ENCODE measurements at regions not wholly inside any gene's neighbourhood (a gene's known extent, or its start where the extent isn't known, plus 50 kb on each side); places are given as distances from the start of the nearest gene placed in this dataset.

DNA sequence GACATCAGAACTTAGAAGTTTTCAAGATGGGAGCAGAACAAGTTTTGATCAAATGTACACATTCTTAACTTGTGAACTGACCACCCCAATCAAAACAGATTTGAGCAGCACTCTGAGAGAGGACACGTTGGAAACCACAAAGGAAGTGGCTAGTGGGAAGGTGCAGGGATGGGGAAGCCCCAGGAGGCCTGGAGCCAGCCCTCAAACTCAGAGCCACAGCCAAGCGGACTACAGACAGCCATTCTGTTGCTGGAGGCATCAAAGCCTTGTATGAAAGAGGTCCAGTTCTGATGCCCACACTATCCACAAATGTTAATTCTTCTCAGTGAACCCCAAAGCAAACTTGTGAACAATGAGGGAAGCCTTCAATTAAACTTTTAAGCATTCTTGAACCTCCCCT lies 143.6 kb upstream of the RAB4A start:
- Histone ChIP-seq H3K9me2 (ENCODE audit: insufficient read depth, low read length) (no peaks in the 10 kb centered on the region), H3F3A (ENCODE audit: insufficient read depth, low read length, poor library complexity, severe bottlenecking) (no peaks in the 10 kb centered on the region), H3K36me3 (ENCODE audit: insufficient read depth, low read length) (no peaks in the 10 kb centered on the region), H2AFZ (ENCODE audit: low read depth, low read length) (no peak overlapping the region), H3K9ac (ENCODE audit: low read length) (no peak overlapping the region), H3K27ac (ENCODE audit: low read length) (no peak overlapping the region), H3K27me3 (ENCODE audit: insufficient read depth, low read depth, low read length) (no peaks in the 10 kb centered on the region), H3K79me2 (replicated peaks; ENCODE audit: insufficient read depth, low read length) (no peaks in the 10 kb centered on the region), H3K4me2 (ENCODE audit: low read length) (no peak overlapping the region), H3K9me3 (ENCODE audit: low read length) (no peaks in the 10 kb centered on the region), H4K20me1 (ENCODE audit: insufficient read depth) (no peaks in the 10 kb centered on the region), H3K4me3 (ENCODE audit: low read length) (no peak overlapping the region)
- TF ChIP-seq, protein P1, sequence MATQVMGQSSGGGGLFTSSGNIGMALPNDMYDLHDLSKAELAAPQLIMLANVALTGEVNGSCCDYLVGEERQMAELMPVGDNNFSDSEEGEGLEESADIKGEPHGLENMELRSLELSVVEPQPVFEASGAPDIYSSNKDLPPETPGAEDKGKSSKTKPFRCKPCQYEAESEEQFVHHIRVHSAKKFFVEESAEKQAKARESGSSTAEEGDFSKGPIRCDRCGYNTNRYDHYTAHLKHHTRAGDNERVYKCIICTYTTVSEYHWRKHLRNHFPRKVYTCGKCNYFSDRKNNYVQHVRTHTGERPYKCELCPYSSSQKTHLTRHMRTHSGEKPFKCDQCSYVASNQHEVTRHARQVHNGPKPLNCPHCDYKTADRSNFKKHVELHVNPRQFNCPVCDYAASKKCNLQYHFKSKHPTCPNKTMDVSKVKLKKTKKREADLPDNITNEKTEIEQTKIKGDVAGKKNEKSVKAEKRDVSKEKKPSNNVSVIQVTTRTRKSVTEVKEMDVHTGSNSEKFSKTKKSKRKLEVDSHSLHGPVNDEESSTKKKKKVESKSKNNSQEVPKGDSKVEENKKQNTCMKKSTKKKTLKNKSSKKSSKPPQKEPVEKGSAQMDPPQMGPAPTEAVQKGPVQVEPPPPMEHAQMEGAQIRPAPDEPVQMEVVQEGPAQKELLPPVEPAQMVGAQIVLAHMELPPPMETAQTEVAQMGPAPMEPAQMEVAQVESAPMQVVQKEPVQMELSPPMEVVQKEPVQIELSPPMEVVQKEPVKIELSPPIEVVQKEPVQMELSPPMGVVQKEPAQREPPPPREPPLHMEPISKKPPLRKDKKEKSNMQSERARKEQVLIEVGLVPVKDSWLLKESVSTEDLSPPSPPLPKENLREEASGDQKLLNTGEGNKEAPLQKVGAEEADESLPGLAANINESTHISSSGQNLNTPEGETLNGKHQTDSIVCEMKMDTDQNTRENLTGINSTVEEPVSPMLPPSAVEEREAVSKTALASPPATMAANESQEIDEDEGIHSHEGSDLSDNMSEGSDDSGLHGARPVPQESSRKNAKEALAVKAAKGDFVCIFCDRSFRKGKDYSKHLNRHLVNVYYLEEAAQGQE (IDR thresholded peaks at IDR 0.05; ENCODE audit: borderline replicate concordance), result no peak
- TF ChIP-seq EP300 (conservative IDR thresholded peaks at IDR 0.05; ENCODE audit: poor library complexity, severe bottlenecking), result no peak
- no peak for TF ChIP-seq POLR2AphosphoS5 (IDR thresholded peaks at IDR 0.05)
- no peak for TF ChIP-seq TAF1 (IDR thresholded peaks at IDR 0.05; ENCODE audit: low read depth)

DNA sequence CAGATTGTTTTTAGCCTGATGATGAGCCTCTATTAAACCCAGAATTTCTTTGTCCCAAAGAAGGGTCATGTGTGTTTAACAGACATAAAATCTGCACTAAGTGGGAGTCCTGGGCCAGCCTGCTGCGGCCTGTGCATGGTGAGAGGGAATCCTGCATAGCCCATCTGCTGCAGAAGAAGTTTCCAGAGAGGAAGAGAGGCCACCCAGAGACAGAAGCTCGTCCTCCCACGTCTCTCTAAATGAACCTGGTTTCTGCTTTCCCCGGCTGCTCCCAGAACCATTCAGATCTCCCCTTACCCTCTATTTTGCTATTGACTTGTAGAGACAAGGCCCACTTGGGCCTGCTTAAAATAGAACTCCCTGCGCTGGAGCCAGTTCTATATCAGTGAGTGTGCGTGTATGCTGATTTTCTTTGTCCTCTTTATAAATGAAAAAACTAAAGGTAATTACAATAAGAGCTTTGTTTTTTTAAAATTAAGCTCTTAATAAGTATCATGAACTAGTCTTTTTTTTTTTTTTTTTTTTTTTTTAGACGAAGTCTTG lies 142.8 kb upstream of the RAB4A start:
- H3K9me3 ChIP-seq (ENCODE audit: low read length), result no peaks in the 10 kb centered on the region
- no peaks in the 10 kb centered on the region for H3F3A ChIP-seq (ENCODE audit: insufficient read depth, low read length, poor library complexity, severe bottlenecking)
- no peak overlapping the region for H2AFZ ChIP-seq (ENCODE audit: low read depth, low read length)
- no peak overlapping the region for H3K27ac ChIP-seq (ENCODE audit: low read length)
- H3K4me2 ChIP-seq (ENCODE audit: low read length), result no peak overlapping the region
- TF ChIP-seq, protein P2, sequence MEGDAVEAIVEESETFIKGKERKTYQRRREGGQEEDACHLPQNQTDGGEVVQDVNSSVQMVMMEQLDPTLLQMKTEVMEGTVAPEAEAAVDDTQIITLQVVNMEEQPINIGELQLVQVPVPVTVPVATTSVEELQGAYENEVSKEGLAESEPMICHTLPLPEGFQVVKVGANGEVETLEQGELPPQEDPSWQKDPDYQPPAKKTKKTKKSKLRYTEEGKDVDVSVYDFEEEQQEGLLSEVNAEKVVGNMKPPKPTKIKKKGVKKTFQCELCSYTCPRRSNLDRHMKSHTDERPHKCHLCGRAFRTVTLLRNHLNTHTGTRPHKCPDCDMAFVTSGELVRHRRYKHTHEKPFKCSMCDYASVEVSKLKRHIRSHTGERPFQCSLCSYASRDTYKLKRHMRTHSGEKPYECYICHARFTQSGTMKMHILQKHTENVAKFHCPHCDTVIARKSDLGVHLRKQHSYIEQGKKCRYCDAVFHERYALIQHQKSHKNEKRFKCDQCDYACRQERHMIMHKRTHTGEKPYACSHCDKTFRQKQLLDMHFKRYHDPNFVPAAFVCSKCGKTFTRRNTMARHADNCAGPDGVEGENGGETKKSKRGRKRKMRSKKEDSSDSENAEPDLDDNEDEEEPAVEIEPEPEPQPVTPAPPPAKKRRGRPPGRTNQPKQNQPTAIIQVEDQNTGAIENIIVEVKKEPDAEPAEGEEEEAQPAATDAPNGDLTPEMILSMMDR (IDR thresholded peaks at IDR 0.05; ENCODE audit: poor library complexity, severe bottlenecking), result no peak
- TF ChIP-seq EP300 (conservative IDR thresholded peaks at IDR 0.05; ENCODE audit: poor library complexity, severe bottlenecking) (no peak), EZH2 (IDR thresholded peaks at IDR 0.05; ENCODE audit: borderline replicate concordance, insufficient read depth, low read length, poor library complexity, severe bottlenecking) (no peak), MXI1 (conservative IDR thresholded peaks at IDR 0.05; ENCODE audit: poor library complexity, severe bottlenecking) (no peak), SMC3 (conservative IDR thresholded peaks at IDR 0.05; ENCODE audit: poor library complexity) (no peak), POLR2AphosphoS5 (IDR thresholded peaks at IDR 0.05) (no peak), RAD21 (conservative IDR thresholded peaks at IDR 0.05) (no peak), TAF1 (IDR thresholded peaks at IDR 0.05; ENCODE audit: low read depth) (no peak)
- TF ChIP-seq, protein P1 (IDR thresholded peaks at IDR 0.05; ENCODE audit: borderline replicate concordance), result no peak
- H3K27me3 ChIP-seq (ENCODE audit: insufficient read depth, low read depth, low read length), result no peaks in the 10 kb centered on the region
- no peaks in the 10 kb centered on the region for H3K9me2 ChIP-seq (ENCODE audit: insufficient read depth, low read length)
- H3K9ac ChIP-seq (ENCODE audit: low read length), result no peak overlapping the region
- H4K20me1 ChIP-seq (ENCODE audit: insufficient read depth), result no peaks in the 10 kb centered on the region
- no peaks in the 10 kb centered on the region for H3K79me2 ChIP-seq (replicated peaks; ENCODE audit: insufficient read depth, low read length)
- H3K36me3 ChIP-seq (ENCODE audit: insufficient read depth, low read length), result no peaks in the 10 kb centered on the region
- no peak overlapping the region for H3K4me3 ChIP-seq (ENCODE audit: low read length)
